ENCODE measurements at regions not wholly inside any gene's neighbourhood (a gene's known extent, or its start where the extent isn't known, plus 50 kb on each side); places are given as distances from the start of the nearest gene placed in this dataset.

DNA sequence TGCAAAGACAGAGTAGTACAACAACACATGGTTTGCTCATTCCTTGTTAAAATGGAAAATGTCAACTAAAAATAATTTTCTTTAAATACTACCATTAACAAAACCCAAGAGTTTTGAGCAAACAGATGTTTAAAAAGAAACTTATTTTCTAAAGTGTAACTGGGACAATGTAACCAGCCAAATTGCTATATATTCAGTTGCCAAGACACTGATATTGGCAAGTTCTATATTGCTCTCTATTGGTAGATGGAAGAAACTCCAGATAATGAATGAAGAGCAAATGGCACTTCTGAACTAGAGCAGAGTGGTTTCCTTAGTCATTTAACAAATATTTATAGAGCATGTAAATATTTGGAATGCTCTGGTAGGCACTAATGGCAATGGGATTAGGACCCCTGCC lies 966.2 kb downstream of the RPA4 start:
- TF ChIP-seq POLR2A (IDR thresholded peaks at IDR 0.05) (no peak), CTCF (IDR thresholded peaks at IDR 0.05) (no peak)
